ENCODE measurements at regions not wholly inside any gene's neighbourhood (a gene's known extent, or its start where the extent isn't known, plus 50 kb on each side); places are given as distances from the start of the nearest gene placed in this dataset.

DNA sequence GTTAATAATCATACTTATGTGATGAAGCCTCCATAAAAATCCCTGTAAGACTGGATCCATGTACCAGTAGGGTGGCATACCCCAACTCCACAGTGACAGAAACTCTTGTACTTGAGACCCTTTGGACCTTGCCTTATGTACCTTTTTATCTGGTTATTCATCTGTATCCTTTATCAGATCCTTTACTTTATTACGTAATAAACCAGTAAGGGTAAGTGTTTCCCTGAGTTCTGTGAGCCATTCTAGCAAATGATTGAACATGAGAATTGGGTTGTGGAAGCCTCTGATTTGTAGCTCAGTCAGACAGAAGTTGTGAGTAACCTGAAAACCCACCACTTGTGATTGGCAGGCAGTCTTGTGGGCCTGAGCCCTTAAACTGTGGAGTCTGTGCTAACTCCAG lies 229.7 kb downstream of the FOXA2 start:
- TF ChIP-seq YY1 (IDR thresholded peaks at IDR 0.05; ENCODE audit: insufficient read depth, insufficient read length) (no peak), ZNF274 (IDR thresholded peaks at IDR 0.05; ENCODE audit: low read depth, low read length) (no peak), SUZ12 (IDR thresholded peaks at IDR 0.05; ENCODE audit: extremely low read depth, insufficient read depth, insufficient read length) (no peak)
